GM19324 (cell line): ENCODE measurements at regions not wholly inside any gene's neighbourhood (a gene's known extent, or its start where the extent isn't known, plus 50 kb on each side); places are given as distances from the start of the nearest gene placed in this dataset.

Experiments
- ATAC-seq: cut with Tn5 transposase; IDR thresholded peaks from one replicate; pipeline ENCODE4 v1.9.1; 2021; ENCODE audit warnings: mild to moderate bottlenecking, moderate library complexity; ENCODE audit not compliant: unreplicated experiment, low FRiP score

GRCh38 chr3:61311044-61311443 lies 59.8 kb upstream of the FHIT start:
- no peak for ATAC-seq

GRCh38 chr3:61315871-61316270 lies 64.6 kb upstream of the FHIT start:
- no peak for ATAC-seq

GRCh38 chr3:61323094-61323493 lies 71.8 kb upstream of the FHIT start:
- ATAC-seq: no peak

GRCh38 chr3:61331929-61332552 lies 80.8 kb upstream of the FHIT start:
- ATAC-seq: no peak

GRCh38 chr3:61333192-61333961 lies 82.1 kb upstream of the FHIT start:
- no peak for ATAC-seq

GRCh38 chr3:61334783-61335182 lies 83.5 kb upstream of the FHIT start:
- ATAC-seq: no peak

- ATAC-seq: no peak
Measured at GRCh38 chr3:61340931-61341461, 89.7 kb upstream of the FHIT start.

GRCh38 chr3:61343543-61343942 lies 92.3 kb upstream of the FHIT start:
- ATAC-seq: no peak

GRCh38 chr3:61345020-61345419 lies 93.8 kb upstream of the FHIT start:
- no peak for ATAC-seq

GRCh38 chr3:61347981-61348380 lies 96.7 kb upstream of the FHIT start:
- ATAC-seq: no peak

GRCh38 chr3:61349717-61350116 lies 98.5 kb upstream of the FHIT start:
- ATAC-seq: no peak

- no peak for ATAC-seq
Measured at GRCh38 chr3:61350782-61351309, 99.6 kb upstream of the FHIT start.

GRCh38 chr3:61352306-61352705 lies 101.1 kb upstream of the FHIT start:
- no peak for ATAC-seq

GRCh38 chr3:61353382-61353781 lies 102.1 kb upstream of the FHIT start:
- ATAC-seq: no peak

- ATAC-seq: no peak
Measured at GRCh38 chr3:61354604-61355003, 103.4 kb upstream of the FHIT start.

GRCh38 chr3:61356685-61357084 lies 105.4 kb upstream of the FHIT start:
- ATAC-seq: no peak

- ATAC-seq: no peak
Measured at GRCh38 chr3:61357902-61358301, 106.7 kb upstream of the FHIT start.

- ATAC-seq: peak; percentile 100
Measured at GRCh38 chr3:61358364-61358763, 107.1 kb upstream of the FHIT start.

- ATAC-seq: no peak
Measured at GRCh38 chr3:61360297-61360965, 109.2 kb upstream of the FHIT start.

GRCh38 chr3:61369678-61370077 lies 118.4 kb upstream of the FHIT start:
- ATAC-seq: no peak

- no peak for ATAC-seq
Measured at GRCh38 chr3:61371123-61371522, 119.9 kb upstream of the FHIT start.
